ENCODE measurements at regions not wholly inside any gene's neighbourhood (a gene's known extent, or its start where the extent isn't known, plus 50 kb on each side); places are given as distances from the start of the nearest gene placed in this dataset.

GRCh38 chr21:28447462-28447861 is 545.2 kb downstream of the LTN1 start:
- Histone ChIP-seq H3K4me2 (ENCODE audit: low read length) (no peak overlapping the region), H3K9ac (ENCODE audit: low read length) (no peak overlapping the region)
- TF ChIP-seq CTCF (IDR thresholded peaks at IDR 0.05; ENCODE audit: insufficient read depth, low read depth, low read length) (no peak), EZH2 (IDR thresholded peaks at IDR 0.05; ENCODE audit: insufficient read depth, low read length) (no peak)

GRCh38 chr21:28445141-28445830 is 547.4 kb downstream of the LTN1 start:
- Histone ChIP-seq H3K79me2 (ENCODE audit: insufficient read depth, low read length) (no peaks in the 10 kb centered on the region), H3K36me3 (ENCODE audit: insufficient read depth, low read length) (no peaks in the 10 kb centered on the region), H3K9me3 (ENCODE audit: insufficient read depth, low read depth, low read length) (no peaks in the 10 kb centered on the region), H4K20me1 (ENCODE audit: insufficient read depth, low read length) (no peaks in the 10 kb centered on the region), H2AFZ (ENCODE audit: low read depth, low read length) (no peak overlapping the region), H3K4me2 (ENCODE audit: low read length) (no peak overlapping the region), H3K27me3 (ENCODE audit: insufficient read depth, low read length) (no peaks in the 10 kb centered on the region), H3K4me1 (ENCODE audit: insufficient read depth, low read length) (no peaks in the 10 kb centered on the region), H3K27ac (ENCODE audit: low read depth, low read length) (peak overlapping the region; percentile 49), H3K9ac (ENCODE audit: low read length) (no peak overlapping the region), H3K4me3 (ENCODE audit: insufficient read depth, low read depth, low read length) (no peak overlapping the region)
- no peak overlapping the region for H3K27ac Mint-ChIP-seq (ENCODE audit: unreplicated experiment)
- H3K4me3 Mint-ChIP-seq (ENCODE audit: unreplicated experiment) = no peak overlapping the region
- H3K4me1 Mint-ChIP-seq (ENCODE audit: low read depth, unreplicated experiment) = peaks cover 16% of the 10 kb centered on the region
- FAIRE-seq (peak; percentile 91), DNase-seq (ENCODE audit: low read depth) (peak; percentile 72)
- no peaks in the 10 kb centered on the region for H3K36me3 Mint-ChIP-seq (ENCODE audit: low read depth, unreplicated experiment)
- TF ChIP-seq CTCF (IDR thresholded peaks at IDR 0.05; ENCODE audit: insufficient read depth, low read depth, low read length) = no peak
- no peak for TF ChIP-seq EZH2 (IDR thresholded peaks at IDR 0.05; ENCODE audit: insufficient read depth, low read length)
- no peaks in the 10 kb centered on the region for H3K27me3 Mint-ChIP-seq (ENCODE audit: low read depth, unreplicated experiment)
- peaks cover 4% of the 10 kb centered on the region for H3K9me3 Mint-ChIP-seq (ENCODE audit: unreplicated experiment)

More at GRCh38 chr21:28447462-28447861, 545.2 kb downstream of the LTN1 start:
- H3K27me3 Mint-ChIP-seq (ENCODE audit: low read depth, unreplicated experiment) = no peaks in the 10 kb centered on the region
- no peaks in the 10 kb centered on the region for H3K36me3 Mint-ChIP-seq (ENCODE audit: low read depth, unreplicated experiment)
- no peak overlapping the region for H3K27ac Mint-ChIP-seq (ENCODE audit: unreplicated experiment)
- no peak overlapping the region for H3K4me3 Mint-ChIP-seq (ENCODE audit: unreplicated experiment)
- Histone ChIP-seq H3K27ac (ENCODE audit: low read depth, low read length) (no peak overlapping the region), H2AFZ (ENCODE audit: low read depth, low read length) (no peak overlapping the region), H3K79me2 (ENCODE audit: insufficient read depth, low read length) (no peaks in the 10 kb centered on the region), H3K36me3 (ENCODE audit: insufficient read depth, low read length) (no peaks in the 10 kb centered on the region), H4K20me1 (ENCODE audit: insufficient read depth, low read length) (no peaks in the 10 kb centered on the region), H3K4me1 (ENCODE audit: insufficient read depth, low read length) (no peaks in the 10 kb centered on the region), H3K9me3 (ENCODE audit: insufficient read depth, low read depth, low read length) (no peaks in the 10 kb centered on the region), H3K4me3 (ENCODE audit: insufficient read depth, low read depth, low read length) (no peak overlapping the region), H3K27me3 (ENCODE audit: insufficient read depth, low read length) (no peaks in the 10 kb centered on the region)
- H3K9me3 Mint-ChIP-seq (ENCODE audit: unreplicated experiment) = peaks cover 4% of the 10 kb centered on the region
- FAIRE-seq = no peak
- DNase-seq (ENCODE audit: low read depth) = peak; percentile 60
- peaks cover 8% of the 10 kb centered on the region for H3K4me1 Mint-ChIP-seq (ENCODE audit: low read depth, unreplicated experiment)

GRCh38 chr21:28444557-28444956 is 548.1 kb downstream of the LTN1 start:
- Histone ChIP-seq H3K4me2 (ENCODE audit: low read length) (peak overlapping the region; percentile 24), H3K9me3 (ENCODE audit: insufficient read depth, low read depth, low read length) (no peaks in the 10 kb centered on the region), H3K27ac (ENCODE audit: low read depth, low read length) (peak overlapping the region; percentile 49), H2AFZ (ENCODE audit: low read depth, low read length) (no peak overlapping the region), H3K36me3 (ENCODE audit: insufficient read depth, low read length) (no peaks in the 10 kb centered on the region), H3K27me3 (ENCODE audit: insufficient read depth, low read length) (no peaks in the 10 kb centered on the region), H3K79me2 (ENCODE audit: insufficient read depth, low read length) (no peaks in the 10 kb centered on the region), H3K4me3 (ENCODE audit: insufficient read depth, low read depth, low read length) (no peak overlapping the region), H4K20me1 (ENCODE audit: insufficient read depth, low read length) (no peaks in the 10 kb centered on the region), H3K4me1 (ENCODE audit: insufficient read depth, low read length) (no peaks in the 10 kb centered on the region), H3K9ac (ENCODE audit: low read length) (no peak overlapping the region)
- no peak for TF ChIP-seq CTCF (IDR thresholded peaks at IDR 0.05; ENCODE audit: insufficient read depth, low read depth, low read length)
- no peak for TF ChIP-seq EZH2 (IDR thresholded peaks at IDR 0.05; ENCODE audit: insufficient read depth, low read length)
- H3K9me3 Mint-ChIP-seq (ENCODE audit: unreplicated experiment) = peaks cover 4% of the 10 kb centered on the region
- no peaks in the 10 kb centered on the region for H3K27me3 Mint-ChIP-seq (ENCODE audit: low read depth, unreplicated experiment)
- H3K27ac Mint-ChIP-seq (ENCODE audit: unreplicated experiment) = no peak overlapping the region
- no peaks in the 10 kb centered on the region for H3K36me3 Mint-ChIP-seq (ENCODE audit: low read depth, unreplicated experiment)
- H3K4me1 Mint-ChIP-seq (ENCODE audit: low read depth, unreplicated experiment) = peaks cover 16% of the 10 kb centered on the region
- DNase-seq (ENCODE audit: low read depth) = no peak
- no peak overlapping the region for H3K4me3 Mint-ChIP-seq (ENCODE audit: unreplicated experiment)
- peak; percentile 41 for FAIRE-seq
